ENCODE measurements at regions not wholly inside any gene's neighbourhood (a gene's known extent, or its start where the extent isn't known, plus 50 kb on each side); places are given as distances from the start of the nearest gene placed in this dataset.
"Not testable (repeated sequence)": the region's sequence is repeated elsewhere in the genome, so short reads cannot be mapped to it uniquely, and the experiment has no call there.

GRCh38 chr10:130492266-130492934 lies 356.2 kb downstream of the GLRX3 start:
- no peak for DNase-seq

GRCh38 chr10:130493021-130493420 lies 356.8 kb downstream of the GLRX3 start:
- DNase-seq, result no peak

GRCh38 chr10:130493446-130494145 lies 357.4 kb downstream of the GLRX3 start:
- no peak for DNase-seq

GRCh38 chr10:130495116-130495862 lies 359.1 kb downstream of the GLRX3 start:
- DNase-seq, result no peak

GRCh38 chr10:130495891-130496636 lies 359.9 kb downstream of the GLRX3 start:
- DNase-seq, result no peak

GRCh38 chr10:130497056-130498010 lies 361.1 kb downstream of the GLRX3 start:
- DNase-seq, result no peak

- DNase-seq, result no peak
These were observed 361.9 kb downstream of the GLRX3 start for GRCh38 chr10:130498042-130498441.

- no peak for DNase-seq
These were observed 362.7 kb downstream of the GLRX3 start for GRCh38 chr10:130498934-130499333.

GRCh38 chr10:130499541-130499940 lies 363.4 kb downstream of the GLRX3 start:
- DNase-seq, result no peak

GRCh38 chr10:130500261-130501000 lies 364.2 kb downstream of the GLRX3 start:
- no peak for DNase-seq

- no peak for DNase-seq
These were observed 371.3 kb downstream of the GLRX3 start for GRCh38 chr10:130507461-130507860.

- no peak for DNase-seq
These were observed 373.9 kb downstream of the GLRX3 start for GRCh38 chr10:130509881-130510689.

GRCh38 chr10:130510755-130511154 lies 374.6 kb downstream of the GLRX3 start:
- DNase-seq, result no peak

GRCh38 chr10:130511766-130512165 lies 375.6 kb downstream of the GLRX3 start:
- DNase-seq, result no peak

- DNase-seq, result no peak
These were observed 376.7 kb downstream of the GLRX3 start for GRCh38 chr10:130512936-130513335.

- no peak for DNase-seq
These were observed 377.7 kb downstream of the GLRX3 start for GRCh38 chr10:130513686-130514476.

GRCh38 chr10:130515670-130516069 lies 379.5 kb downstream of the GLRX3 start:
- no peak for DNase-seq

GRCh38 chr10:130516141-130516735 lies 380.0 kb downstream of the GLRX3 start:
- DNase-seq, result no peak

GRCh38 chr10:130518921-130519320 lies 382.7 kb downstream of the GLRX3 start:
- not testable (repeated sequence) for DNase-seq

Measured in SHP77 treated with DMSO at 0.1 percent for 48 hours (cell line).